ENCODE measurements at regions not wholly inside any gene's neighbourhood (a gene's known extent, or its start where the extent isn't known, plus 50 kb on each side); places are given as distances from the start of the nearest gene placed in this dataset.
"Not testable (repeated sequence)": the region's sequence is repeated elsewhere in the genome, so short reads cannot be mapped to it uniquely, and the experiment has no call there.

DNA sequence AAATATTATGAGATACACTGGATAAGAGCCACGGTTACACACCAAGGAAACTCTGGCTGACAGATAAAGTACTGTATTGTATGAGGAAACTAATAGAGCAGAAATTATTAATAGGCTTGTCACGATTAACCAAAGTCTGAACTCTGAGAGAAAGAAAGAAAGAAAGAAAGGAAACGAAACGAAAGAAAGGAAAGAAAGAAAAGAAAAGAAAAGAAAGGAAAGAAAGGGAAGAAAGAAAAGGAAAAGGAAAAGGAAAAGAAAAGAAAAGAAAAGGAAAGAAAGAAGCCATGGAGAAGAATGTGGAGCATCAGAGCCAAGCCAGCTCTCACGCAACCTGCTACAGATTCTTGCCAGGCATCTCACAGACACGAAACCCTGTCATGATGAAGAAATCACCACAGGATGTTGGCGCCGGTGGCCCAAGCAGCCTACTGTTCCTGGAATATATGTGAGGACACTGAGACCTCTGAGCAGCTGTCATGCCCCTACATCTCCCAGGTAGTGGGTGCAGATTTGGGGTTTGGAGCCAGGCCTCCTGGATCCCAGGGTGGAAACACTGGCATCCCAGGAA, 187.4 kb upstream of the LRRC61 start:
- H3K14ac ChIP-seq (ENCODE audit: insufficient read length); H2BK120ac ChIP-seq (replicated peaks; ENCODE audit: low read depth, low read length); POLR2A ChIA-PET (ENCODE audit: partially characterized antibody); H3K27me3 ChIP-seq (replicated peaks in 1 of 4; ENCODE audit: control insufficient read depth in 3 of 4, extremely low read depth in 1 of 4, insufficient read depth in 3 of 4, low read length in 3 of 4); H3K23ac ChIP-seq (ENCODE audit: insufficient read length); H4K5ac ChIP-seq (ENCODE audit: insufficient read length, low read depth, low read length); DNase-seq (ENCODE audit: low read depth in 1 of 2, low spot score in 2 of 2); H2AK5ac ChIP-seq (ENCODE audit: low read depth, low read length); H2BK20ac ChIP-seq (ENCODE audit: low read length); H2BK12ac ChIP-seq (ENCODE audit: low read depth, low read length); H4K20me1 ChIP-seq (replicated peaks in 1 of 2; ENCODE audit: control insufficient read depth in 1 of 2, insufficient read depth in 2 of 2, low read length in 2 of 2); H3K79me2 ChIP-seq (ENCODE audit: control insufficient read depth in 1 of 2, insufficient read depth in 2 of 2, low read length in 2 of 2); H3K23me2 ChIP-seq (ENCODE audit: low read depth, low read length); H3K9me3 ChIP-seq (ENCODE audit: insufficient read depth in 2 of 2, low read depth in 1 of 2, low read length in 1 of 2); H3K56ac ChIP-seq (replicated peaks; ENCODE audit: insufficient read length, low read depth, low read length); H3K4ac ChIP-seq (replicated peaks; ENCODE audit: insufficient read length, low read depth, low read length); H3K79me1 ChIP-seq (ENCODE audit: low read depth, low read length); H4K8ac ChIP-seq (ENCODE audit: extremely low read depth, insufficient read depth, low read length); H3K27ac ChIP-seq (ENCODE audit: low read depth, low read length); H2BK5ac ChIP-seq (ENCODE audit: low read depth, low read length); CTCF ChIA-PET (ENCODE audit: partially characterized antibody); H4K91ac ChIP-seq (replicated peaks; ENCODE audit: insufficient read length, low read length); H3K4me3 ChIP-seq (ENCODE audit: extremely low read depth in 1 of 4, insufficient read depth in 2 of 4, low read depth in 3 of 4, low read length in 4 of 4); H3K4me1 ChIP-seq (replicated peaks in 1 of 4; ENCODE audit: control insufficient read depth in 3 of 4, insufficient read depth in 4 of 4, low read length in 3 of 4); H3K18ac ChIP-seq (ENCODE audit: extremely low read depth, low read length); H2BK15ac ChIP-seq (ENCODE audit: low read length); H3K4me2 ChIP-seq (ENCODE audit: insufficient read depth in 1 of 2, low read depth in 2 of 2, low read length in 2 of 2); H2AFZ ChIP-seq (ENCODE audit: low read length); H3K9ac ChIP-seq (replicated peaks in 1 of 4; ENCODE audit: extremely low read depth in 1 of 4, low read depth in 3 of 4, low read length in 3 of 4); FAIRE-seq; H3K36me3 ChIP-seq (ENCODE audit: control insufficient read depth in 2 of 4, insufficient read depth in 4 of 4, low read length in 3 of 4): not testable (repeated sequence)
- WGBS, 2 experiments (ENCODE audit: extremely low coverage in 1 of 2, insufficient coverage in 1 of 2, insufficient read length in 1 of 2, insufficient replicate concordance in 2 of 2, low coverage in 1 of 2, low lambda C conversion rate in 2 of 2, missing lambda C conversion rate in 1 of 2) = 85% methylated on average over 8 of the region's 8 CpGs; no CpG with 5 or more reads in 1 of the 2 experiments

DNA sequence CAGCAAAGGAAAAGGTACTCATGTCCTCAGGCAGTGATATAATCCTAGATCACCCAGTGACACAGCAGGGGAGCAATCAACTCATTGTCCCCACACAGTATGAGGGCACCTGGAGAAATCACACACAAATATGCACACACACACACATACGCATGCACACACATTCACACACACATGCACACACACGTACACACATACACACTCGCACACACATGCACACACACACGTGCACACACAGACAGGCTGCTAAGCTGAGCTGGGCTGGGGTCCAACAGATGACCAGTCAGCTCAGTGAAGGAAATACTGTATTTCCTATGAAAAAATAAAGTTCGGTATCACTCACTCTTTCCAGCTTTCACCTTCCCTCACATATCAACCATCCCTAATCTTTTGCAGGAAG, 183.3 kb upstream of the LRRC61 start:
- 93% methylated on average over 5 of the region's 5 CpGs; no CpG with 5 or more reads in 1 of the 2 experiments for WGBS, 2 experiments (ENCODE audit: extremely low coverage in 1 of 2, insufficient coverage in 1 of 2, insufficient read length in 1 of 2, insufficient replicate concordance in 2 of 2, low coverage in 1 of 2, low lambda C conversion rate in 2 of 2, missing lambda C conversion rate in 1 of 2)
- H4K20me1 ChIP-seq (replicated peaks in 1 of 2; ENCODE audit: control insufficient read depth in 1 of 2, insufficient read depth in 2 of 2, low read length in 2 of 2); H3K79me2 ChIP-seq (ENCODE audit: control insufficient read depth in 1 of 2, insufficient read depth in 2 of 2, low read length in 2 of 2); H3K4me3 ChIP-seq (ENCODE audit: extremely low read depth in 1 of 4, insufficient read depth in 2 of 4, low read depth in 3 of 4, low read length in 4 of 4); H3K79me1 ChIP-seq (ENCODE audit: low read depth, low read length); H4K91ac ChIP-seq (replicated peaks; ENCODE audit: insufficient read length, low read length); H2BK12ac ChIP-seq (ENCODE audit: low read depth, low read length); H2BK5ac ChIP-seq (ENCODE audit: low read depth, low read length); H4K8ac ChIP-seq (ENCODE audit: extremely low read depth, insufficient read depth, low read length); H3K27me3 ChIP-seq (replicated peaks in 1 of 4; ENCODE audit: control insufficient read depth in 3 of 4, extremely low read depth in 1 of 4, insufficient read depth in 3 of 4, low read length in 3 of 4); H3K4me1 ChIP-seq (replicated peaks in 1 of 4; ENCODE audit: control insufficient read depth in 3 of 4, insufficient read depth in 4 of 4, low read length in 3 of 4); H3K27ac ChIP-seq (ENCODE audit: low read depth, low read length); H3K56ac ChIP-seq (replicated peaks; ENCODE audit: insufficient read length, low read depth, low read length); H2BK15ac ChIP-seq (ENCODE audit: low read length); FAIRE-seq; H3K4me2 ChIP-seq (ENCODE audit: insufficient read depth in 1 of 2, low read depth in 2 of 2, low read length in 2 of 2); H2BK20ac ChIP-seq (ENCODE audit: low read length); H4K5ac ChIP-seq (ENCODE audit: insufficient read length, low read depth, low read length); POLR2A ChIA-PET (ENCODE audit: partially characterized antibody); H3K4ac ChIP-seq (replicated peaks; ENCODE audit: insufficient read length, low read depth, low read length); H3K23ac ChIP-seq (ENCODE audit: insufficient read length); H3K36me3 ChIP-seq (ENCODE audit: control insufficient read depth in 2 of 4, insufficient read depth in 4 of 4, low read length in 3 of 4); H3K14ac ChIP-seq (ENCODE audit: insufficient read length); H3K9ac ChIP-seq (replicated peaks in 1 of 4; ENCODE audit: extremely low read depth in 1 of 4, low read depth in 3 of 4, low read length in 3 of 4); DNase-seq (ENCODE audit: low read depth in 1 of 2, low spot score in 2 of 2); H2BK120ac ChIP-seq (replicated peaks; ENCODE audit: low read depth, low read length); H3K23me2 ChIP-seq (ENCODE audit: low read depth, low read length); H2AFZ ChIP-seq (ENCODE audit: low read length); H3K18ac ChIP-seq (ENCODE audit: extremely low read depth, low read length); H3K9me3 ChIP-seq (ENCODE audit: insufficient read depth in 2 of 2, low read depth in 1 of 2, low read length in 1 of 2); CTCF ChIA-PET (ENCODE audit: partially characterized antibody); H2AK5ac ChIP-seq (ENCODE audit: low read depth, low read length): not testable (repeated sequence)
